ENCODE measurements at regions not wholly inside any gene's neighbourhood (a gene's known extent, or its start where the extent isn't known, plus 50 kb on each side); places are given as distances from the start of the nearest gene placed in this dataset.
"Not testable (repeated sequence)": the region's sequence is repeated elsewhere in the genome, so short reads cannot be mapped to it uniquely, and the experiment has no call there.

DNA sequence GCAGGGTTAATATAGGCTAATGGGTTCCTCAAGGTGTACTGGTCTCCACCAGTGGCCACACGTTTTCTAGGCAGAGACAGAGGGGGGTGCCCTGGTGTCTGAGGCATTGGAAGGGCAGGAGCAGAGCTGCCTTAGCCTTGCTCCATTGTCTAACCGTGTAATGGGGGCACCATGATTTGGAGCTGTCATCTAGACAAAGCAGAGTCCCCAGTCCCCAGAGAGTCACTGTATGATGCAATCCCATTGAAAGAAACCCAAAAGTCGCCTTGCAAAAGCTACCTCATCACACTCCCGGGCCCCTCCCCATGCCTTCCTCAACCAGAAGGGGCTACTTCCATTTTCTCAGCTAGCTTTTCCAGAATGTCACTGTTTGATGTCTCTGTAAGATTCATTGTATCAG lies 487.1 kb downstream of the AACS start:
- H3K4me3 ChIP-seq (ENCODE audit: low read depth, low read length), result no peak overlapping the region
- DNase-seq (ENCODE audit: low read depth), result no peak
- TF ChIP-seq CTCF (IDR thresholded peaks at IDR 0.05; ENCODE audit: insufficient read depth, low read depth, low read length), result no peak

- H3K4me3 ChIP-seq (ENCODE audit: low read depth, low read length); DNase-seq (ENCODE audit: low read depth): not testable (repeated sequence)
Measured at GRCh38 chr12:125561008-125561407, 495.8 kb downstream of the AACS start.

DNA sequence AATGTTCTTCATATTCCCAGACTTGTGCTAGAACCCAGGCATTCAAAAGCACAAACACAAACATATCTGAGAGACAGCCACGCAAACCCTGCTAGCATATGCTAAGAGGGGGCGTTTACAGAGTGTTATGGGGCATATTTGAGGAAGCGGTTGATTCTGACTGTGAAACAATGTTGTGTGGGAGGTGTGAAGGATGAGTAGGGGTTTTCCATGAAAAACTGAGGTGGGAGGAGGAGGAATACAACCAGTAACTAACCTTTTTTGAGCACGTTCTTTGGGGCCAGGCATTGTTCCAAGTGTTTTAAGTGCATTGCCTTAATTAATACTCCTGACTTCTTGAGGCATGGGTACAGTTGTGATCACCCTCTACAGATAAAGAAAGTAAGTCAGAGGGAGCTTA lies 499.5 kb downstream of the AACS start:
- no peak overlapping the region for H3K4me3 ChIP-seq (ENCODE audit: low read depth, low read length)
- DNase-seq (ENCODE audit: low read depth), result no peak
- no peak for TF ChIP-seq CTCF (IDR thresholded peaks at IDR 0.05; ENCODE audit: insufficient read depth, low read depth, low read length)

DNA sequence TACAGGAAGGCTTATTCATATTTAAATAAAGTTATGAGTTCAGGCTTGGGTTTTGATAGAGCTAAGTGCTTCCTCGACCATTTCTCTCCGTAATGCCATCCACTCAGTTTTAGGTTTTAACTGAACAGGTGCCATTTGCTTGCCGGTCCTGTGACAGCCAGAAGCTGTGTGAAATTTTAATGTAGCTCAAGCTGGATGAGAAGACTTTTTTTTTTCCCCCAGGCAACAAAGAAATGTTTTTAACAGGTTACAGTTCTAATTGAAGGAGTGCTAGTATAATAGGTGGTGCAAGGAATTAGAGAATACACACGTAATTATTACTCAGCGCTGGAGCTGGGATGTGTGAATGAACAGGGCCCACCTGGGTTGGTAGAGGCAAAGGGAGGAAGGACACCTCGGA lies 502.3 kb downstream of the AACS start:
- H3K4me3 ChIP-seq (ENCODE audit: low read depth, low read length), result no peak overlapping the region
- no peak for DNase-seq (ENCODE audit: low read depth)
- TF ChIP-seq CTCF (IDR thresholded peaks at IDR 0.05; ENCODE audit: insufficient read depth, low read depth, low read length), result no peak

DNA sequence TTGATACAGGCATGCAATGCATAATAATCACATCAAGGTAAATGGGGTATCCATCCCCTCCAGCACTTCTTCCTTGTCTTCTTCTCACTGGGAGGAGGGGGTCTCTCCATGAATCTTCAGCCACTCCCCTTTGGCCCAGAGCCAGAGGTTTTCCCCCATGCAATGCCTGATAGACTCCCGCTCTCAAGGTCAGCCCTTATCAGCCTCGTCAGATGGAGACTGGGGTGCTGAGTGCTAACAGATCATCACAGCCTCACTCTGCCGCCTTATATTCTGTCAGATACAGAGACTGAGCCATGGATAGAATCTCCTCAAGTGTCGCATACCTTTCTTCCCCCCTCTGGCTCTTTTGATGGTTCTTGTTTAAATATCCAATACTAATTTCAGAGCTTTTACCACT lies 503.1 kb downstream of the AACS start:
- no peak for TF ChIP-seq CTCF (IDR thresholded peaks at IDR 0.05; ENCODE audit: insufficient read depth, low read depth, low read length)
- no peak for DNase-seq (ENCODE audit: low read depth)
- no peak overlapping the region for H3K4me3 ChIP-seq (ENCODE audit: low read depth, low read length)

DNA sequence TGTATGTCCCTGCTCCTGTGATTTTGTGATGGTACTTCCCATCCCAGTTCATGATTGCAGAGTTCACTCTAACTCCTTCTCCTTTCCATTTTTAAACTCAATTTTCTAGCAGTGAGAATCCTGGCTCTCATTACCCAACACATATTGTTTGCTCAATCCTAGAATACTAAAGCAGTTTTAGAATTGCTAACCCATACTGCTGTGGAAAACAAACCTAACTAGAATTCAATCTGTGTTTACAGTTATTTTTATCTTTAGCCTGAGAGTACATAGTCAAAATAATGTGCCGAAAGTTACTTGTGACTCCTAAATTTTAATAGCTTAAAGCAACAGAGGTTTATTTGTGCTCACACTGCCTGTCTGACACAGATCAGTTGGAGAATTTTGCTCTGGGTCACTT lies 508.0 kb downstream of the AACS start:
- TF ChIP-seq CTCF (IDR thresholded peaks at IDR 0.05; ENCODE audit: insufficient read depth, low read depth, low read length), result no peak
- no peak overlapping the region for H3K4me3 ChIP-seq (ENCODE audit: low read depth, low read length)
- peak; percentile 24 for DNase-seq (ENCODE audit: low read depth)

DNA sequence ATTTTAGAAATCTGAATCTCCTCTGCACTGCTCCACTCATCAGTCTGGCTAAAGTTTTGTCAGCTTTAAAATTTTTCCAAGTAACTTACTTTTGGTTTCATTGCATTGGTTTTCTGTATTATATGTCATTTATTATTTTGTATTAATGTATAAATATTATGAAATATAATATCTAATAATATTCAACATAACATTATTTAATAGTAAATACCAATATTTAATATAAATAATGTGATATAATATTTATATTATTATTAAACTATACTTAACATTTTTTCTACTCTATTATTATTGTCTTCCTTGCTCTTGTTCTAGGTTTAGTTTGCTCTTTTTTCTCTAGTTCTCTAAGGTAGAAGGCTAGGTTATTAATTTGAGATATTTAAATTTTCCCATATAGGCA lies 512.1 kb downstream of the AACS start:
- H3K4me3 ChIP-seq (ENCODE audit: low read depth, low read length), result no peak overlapping the region
- no peak for DNase-seq (ENCODE audit: low read depth)
- TF ChIP-seq CTCF (IDR thresholded peaks at IDR 0.05; ENCODE audit: insufficient read depth, low read depth, low read length), result no peak
